ENCODE measurements at regions not wholly inside any gene's neighbourhood (a gene's known extent, or its start where the extent isn't known, plus 50 kb on each side); places are given as distances from the start of the nearest gene placed in this dataset.
"Not testable (repeated sequence)": the region's sequence is repeated elsewhere in the genome, so short reads cannot be mapped to it uniquely, and the experiment has no call there.

DNA sequence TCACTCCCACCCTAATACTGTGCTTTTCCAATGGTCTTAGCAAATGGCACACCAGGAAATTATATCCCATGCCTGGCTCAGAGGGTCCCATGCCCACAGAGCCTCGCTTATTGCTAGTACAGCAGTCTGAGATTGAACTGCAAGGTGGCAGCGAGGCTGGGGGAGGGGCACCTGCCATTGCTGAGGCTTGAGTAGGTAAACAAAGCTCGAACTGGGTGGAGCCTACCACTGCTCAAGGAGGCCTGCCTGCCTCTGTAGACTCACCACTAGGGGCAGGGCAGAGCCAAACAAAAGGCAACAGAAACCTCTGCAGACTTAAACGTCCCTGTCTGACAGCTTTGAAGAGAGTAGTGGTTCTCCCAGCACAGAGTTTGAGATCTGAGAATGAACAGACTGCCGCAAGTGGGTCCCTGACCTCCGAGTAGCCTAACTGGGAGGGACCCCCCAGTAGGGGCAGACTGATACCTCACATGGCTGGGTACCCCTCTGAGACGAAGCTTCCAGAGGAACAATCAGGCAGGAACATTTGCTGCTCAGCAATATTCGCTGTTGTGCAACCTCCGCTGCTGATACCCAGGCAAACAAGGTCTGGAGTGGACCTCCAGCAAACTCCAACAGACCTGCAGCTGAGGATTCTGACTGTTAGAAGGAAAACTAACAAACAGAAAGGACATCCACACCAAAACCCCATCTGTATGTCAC lies 150.7 kb upstream of the FOXA2 start:
- H3K4me1 ChIP-seq (ENCODE audit: control insufficient read depth, insufficient read depth, low read length); H3K27ac ChIP-seq (ENCODE audit: low read length); H3K9me3 ChIP-seq (ENCODE audit: control insufficient read depth, low read depth, low read length); DNase-seq; H3K36me3 ChIP-seq (ENCODE audit: control insufficient read depth, insufficient read depth, low read length); H3K27me3 ChIP-seq (ENCODE audit: control insufficient read depth, insufficient read depth, low read length); H3K4me3 ChIP-seq (ENCODE audit: low read length): not testable (repeated sequence)
- no CpG with 5 or more reads among the region's 9 CpGs for whole genome bisulfite sequencing (ENCODE audit: insufficient coverage, low lambda C conversion rate)

DNA sequence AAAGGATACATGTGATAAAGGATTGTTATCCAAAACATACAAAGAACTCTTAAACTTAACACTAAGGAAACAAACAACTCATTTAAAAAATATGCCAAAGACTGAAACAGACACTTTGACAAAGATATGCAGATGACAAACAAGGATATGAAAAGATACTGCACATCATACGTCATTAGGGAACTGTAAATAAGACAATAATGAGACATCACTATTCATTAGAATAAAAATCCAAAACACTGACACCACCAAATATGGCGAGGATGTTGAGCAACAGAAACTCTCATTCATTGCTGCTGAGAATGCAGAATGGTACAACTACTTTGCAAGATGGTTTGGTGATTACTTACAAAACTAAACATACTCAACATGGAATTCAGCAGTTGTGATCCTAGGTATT lies 156.5 kb upstream of the FOXA2 start:
- Histone ChIP-seq H3K36me3 (ENCODE audit: control insufficient read depth, insufficient read depth, low read length) (no peaks in the 10 kb centered on the region), H3K27ac (ENCODE audit: low read length) (no peak overlapping the region), H3K9me3 (ENCODE audit: control insufficient read depth, low read depth, low read length) (no peaks in the 10 kb centered on the region), H3K4me1 (ENCODE audit: control insufficient read depth, insufficient read depth, low read length) (no peaks in the 10 kb centered on the region), H3K27me3 (ENCODE audit: control insufficient read depth, insufficient read depth, low read length) (no peaks in the 10 kb centered on the region), H3K4me3 (ENCODE audit: low read length) (no peak overlapping the region)
- WGBS (ENCODE audit: insufficient coverage, low lambda C conversion rate): no CpG with 5 or more reads among the region's 2 CpGs
- DNase-seq: no peak

DNA sequence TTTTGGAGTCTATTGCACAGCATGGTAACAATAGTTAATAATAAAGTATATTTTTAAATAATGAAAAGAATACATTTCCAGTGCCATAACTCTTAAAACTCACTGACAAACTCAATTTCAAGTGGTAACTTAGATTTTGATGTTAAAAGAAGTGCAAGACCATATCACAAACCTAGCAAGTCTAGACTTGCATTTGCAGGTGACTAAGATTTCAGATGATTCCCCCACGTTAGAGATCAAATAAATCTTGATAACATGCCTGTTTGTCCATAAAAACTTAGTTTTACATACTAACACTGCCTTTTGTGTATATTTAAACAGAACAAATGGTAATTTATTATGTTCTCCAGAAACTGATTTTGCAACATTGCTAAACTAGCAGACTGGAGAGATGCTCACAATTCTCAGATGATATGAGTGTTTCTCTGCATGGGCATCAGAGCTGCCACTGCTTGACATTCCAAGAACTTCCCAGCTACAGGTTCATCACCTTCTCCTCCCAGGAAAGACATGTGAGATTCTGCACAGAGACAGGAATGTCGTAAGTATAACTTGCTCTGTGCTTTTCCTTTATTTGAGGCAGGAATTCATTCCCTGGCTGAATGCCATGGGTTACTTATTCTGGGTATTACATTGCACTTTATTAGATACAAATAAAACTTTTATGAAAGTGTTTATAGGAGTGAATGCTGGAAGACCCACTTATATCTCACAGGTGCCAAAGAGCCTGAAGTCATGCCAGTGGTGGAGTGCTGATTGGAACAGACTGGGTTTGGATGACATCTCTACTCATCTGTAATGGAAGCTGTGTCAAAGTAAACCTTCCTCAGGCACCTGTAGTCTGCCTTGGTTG lies 160.2 kb upstream of the FOXA2 start:
- WGBS (ENCODE audit: insufficient coverage, low lambda C conversion rate): no CpG with 5 or more reads among the region's 2 CpGs

DNA sequence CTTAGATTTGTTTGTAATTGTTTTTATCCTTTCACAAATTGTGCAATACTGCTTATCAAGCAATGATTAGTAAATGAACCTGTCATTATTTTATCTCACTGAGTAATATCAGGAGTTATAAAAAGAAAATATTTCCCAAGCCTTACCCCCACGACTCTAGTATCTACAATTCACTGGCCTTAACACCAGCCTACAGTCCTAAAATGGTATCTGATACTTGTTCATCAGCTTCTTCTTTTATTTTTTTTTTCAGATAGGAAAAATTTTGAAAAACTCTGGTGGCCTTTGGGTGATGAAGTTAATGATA lies 160.8 kb upstream of the FOXA2 start:
- Histone ChIP-seq H3K4me1 (ENCODE audit: control insufficient read depth, insufficient read depth, low read length) (no peaks in the 10 kb centered on the region), H3K4me3 (ENCODE audit: low read length) (no peak overlapping the region), H3K36me3 (ENCODE audit: control insufficient read depth, insufficient read depth, low read length) (no peaks in the 10 kb centered on the region), H3K27me3 (ENCODE audit: control insufficient read depth, insufficient read depth, low read length) (no peaks in the 10 kb centered on the region), H3K9me3 (ENCODE audit: control insufficient read depth, low read depth, low read length) (no peaks in the 10 kb centered on the region), H3K27ac (ENCODE audit: low read length) (no peak overlapping the region)
- DNase-seq: no peak
- WGBS (ENCODE audit: insufficient coverage, low lambda C conversion rate): no CpG with 5 or more reads among the region's 1 CpG

More for the DNA sequence above, 160.2 kb upstream of the FOXA2 start:
- Histone ChIP-seq H3K9me3 (ENCODE audit: control insufficient read depth, low read depth, low read length) (no peaks in the 10 kb centered on the region), H3K36me3 (ENCODE audit: control insufficient read depth, insufficient read depth, low read length) (no peaks in the 10 kb centered on the region), H3K4me1 (ENCODE audit: control insufficient read depth, insufficient read depth, low read length) (no peaks in the 10 kb centered on the region), H3K4me3 (ENCODE audit: low read length) (no peak overlapping the region), H3K27ac (ENCODE audit: low read length) (no peak overlapping the region), H3K27me3 (ENCODE audit: control insufficient read depth, insufficient read depth, low read length) (no peaks in the 10 kb centered on the region)
- DNase-seq: no peak

DNA sequence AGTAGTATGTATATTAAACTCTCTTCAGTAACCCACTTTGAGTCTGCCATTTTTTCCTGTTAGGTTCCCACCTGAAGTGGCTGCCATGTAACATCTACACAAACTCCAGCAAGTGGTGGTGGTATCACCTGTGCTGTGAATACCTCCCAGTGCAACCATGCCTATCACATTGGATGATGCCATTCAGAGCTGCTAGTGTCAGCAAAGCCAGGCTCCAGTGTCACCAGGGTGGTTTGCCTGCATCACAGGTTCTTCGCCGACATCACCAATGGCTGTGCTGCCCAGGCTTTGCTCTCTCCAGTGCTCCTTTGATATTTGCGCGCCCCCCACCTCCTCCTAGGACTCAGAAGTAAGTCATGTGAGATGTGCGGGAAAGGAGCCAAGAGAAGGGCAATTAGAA lies 162.6 kb upstream of the FOXA2 start:
- H3K9me3 ChIP-seq (ENCODE audit: control insufficient read depth, low read depth, low read length): no peaks in the 10 kb centered on the region
- H3K4me1 ChIP-seq (ENCODE audit: control insufficient read depth, insufficient read depth, low read length): no peaks in the 10 kb centered on the region
- no peaks in the 10 kb centered on the region for H3K27me3 ChIP-seq (ENCODE audit: control insufficient read depth, insufficient read depth, low read length)
- H3K27ac ChIP-seq (ENCODE audit: low read length): no peak overlapping the region
- H3K4me3 ChIP-seq (ENCODE audit: low read length): no peak overlapping the region
- DNase-seq: no peak
- H3K36me3 ChIP-seq (ENCODE audit: control insufficient read depth, insufficient read depth, low read length): no peaks in the 10 kb centered on the region
- WGBS (ENCODE audit: insufficient coverage, low lambda C conversion rate): no CpG with 5 or more reads among the region's 5 CpGs

DNA sequence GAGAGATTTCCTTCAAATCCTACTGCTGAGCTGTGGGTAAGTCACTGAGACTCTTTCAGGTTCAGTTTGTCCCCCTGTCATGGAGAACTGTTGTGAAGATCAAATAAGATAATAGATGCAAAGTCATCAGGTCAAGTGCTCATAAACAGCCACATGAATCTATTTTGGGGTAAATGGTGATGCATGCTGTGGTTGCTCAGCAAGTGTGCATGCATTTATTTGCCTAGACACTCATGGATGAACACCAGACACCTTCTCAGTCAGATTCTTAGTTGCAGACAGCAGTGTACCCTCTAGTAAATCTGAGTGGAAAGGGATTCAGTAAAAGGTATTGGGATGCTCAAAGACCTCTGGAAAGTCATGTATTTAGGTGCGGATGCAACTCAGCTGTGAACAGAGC lies 168.0 kb upstream of the FOXA2 start:
- no peak for DNase-seq
- no CpG with 5 or more reads among the region's 1 CpG for WGBS (ENCODE audit: insufficient coverage, low lambda C conversion rate)
- no peaks in the 10 kb centered on the region for H3K4me1 ChIP-seq (ENCODE audit: control insufficient read depth, insufficient read depth, low read length)
- no peak overlapping the region for H3K4me3 ChIP-seq (ENCODE audit: low read length)
- H3K36me3 ChIP-seq (ENCODE audit: control insufficient read depth, insufficient read depth, low read length): no peaks in the 10 kb centered on the region
- no peaks in the 10 kb centered on the region for H3K27me3 ChIP-seq (ENCODE audit: control insufficient read depth, insufficient read depth, low read length)
- H3K9me3 ChIP-seq (ENCODE audit: control insufficient read depth, low read depth, low read length): no peaks in the 10 kb centered on the region
- H3K27ac ChIP-seq (ENCODE audit: low read length): no peak overlapping the region

DNA sequence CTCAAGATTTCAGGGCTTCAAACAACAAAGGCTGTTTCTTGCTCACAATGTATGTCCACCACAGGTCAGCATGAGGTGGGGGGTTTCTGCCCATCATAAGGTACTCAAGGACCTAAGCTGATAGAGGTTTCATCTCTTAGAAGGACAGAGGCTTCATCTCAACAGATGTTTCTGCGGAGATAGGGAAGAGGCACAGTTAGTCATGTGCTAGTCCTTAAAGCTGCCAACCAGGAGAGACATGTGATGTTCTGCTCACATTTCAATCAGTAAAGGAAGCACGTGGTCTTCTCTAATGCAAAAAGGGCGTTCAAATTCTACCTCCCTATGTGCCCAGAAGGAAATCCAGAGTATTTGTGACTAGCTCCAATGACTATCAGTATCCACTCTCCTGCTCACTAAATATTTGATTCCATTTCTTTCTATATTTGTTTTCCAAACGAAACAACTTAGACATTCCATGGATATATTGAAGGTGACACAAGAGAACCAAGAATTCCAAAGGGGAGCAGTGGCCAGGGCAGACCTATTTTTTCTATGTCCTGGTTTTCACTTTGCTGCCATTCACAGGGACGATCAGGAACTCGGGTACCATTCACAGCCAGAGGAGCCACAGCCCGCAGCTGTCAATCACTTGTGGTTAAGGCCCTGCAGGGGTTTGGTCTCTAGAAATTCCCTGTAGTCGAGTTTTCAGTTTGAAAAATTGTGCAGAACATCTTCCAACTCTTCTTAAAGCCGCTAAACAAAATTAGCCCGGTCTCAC lies 173.2 kb upstream of the FOXA2 start:
- Histone ChIP-seq H3K4me1 (ENCODE audit: control insufficient read depth, insufficient read depth, low read length) (no peaks in the 10 kb centered on the region), H3K27me3 (ENCODE audit: control insufficient read depth, insufficient read depth, low read length) (no peaks in the 10 kb centered on the region), H3K27ac (ENCODE audit: low read length) (no peak overlapping the region), H3K36me3 (ENCODE audit: control insufficient read depth, insufficient read depth, low read length) (no peaks in the 10 kb centered on the region), H3K4me3 (ENCODE audit: low read length) (no peak overlapping the region), H3K9me3 (ENCODE audit: control insufficient read depth, low read depth, low read length) (no peaks in the 10 kb centered on the region)
- WGBS (ENCODE audit: insufficient coverage, low lambda C conversion rate): 83% methylated on average over 2 of the region's 10 CpGs
- DNase-seq: no peak

DNA sequence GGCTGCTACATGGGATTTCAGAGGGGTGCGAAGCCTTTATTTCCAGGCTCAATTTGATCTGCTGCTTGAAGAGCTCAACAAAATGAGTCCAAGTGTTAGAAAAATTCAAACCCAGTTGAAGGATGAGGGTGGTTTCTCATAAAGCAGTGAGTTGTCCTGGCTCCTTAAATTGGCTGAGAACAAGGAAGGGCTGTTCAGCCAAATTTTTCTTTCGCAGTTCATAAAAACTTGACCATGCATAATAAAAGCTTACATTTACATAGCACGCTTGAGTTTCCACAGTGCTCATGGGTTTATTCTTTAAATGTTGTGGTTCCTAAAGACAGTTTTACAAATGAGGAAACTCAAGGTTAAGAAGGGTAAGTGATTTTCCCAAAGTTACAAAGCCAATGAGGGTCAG lies 174.4 kb upstream of the FOXA2 start:
- no peak overlapping the region for H3K27ac ChIP-seq (ENCODE audit: low read length)
- no peak for DNase-seq
- H3K9me3 ChIP-seq (ENCODE audit: control insufficient read depth, low read depth, low read length): no peaks in the 10 kb centered on the region
- H3K27me3 ChIP-seq (ENCODE audit: control insufficient read depth, insufficient read depth, low read length): no peaks in the 10 kb centered on the region
- no CpG with 5 or more reads among the region's 3 CpGs for WGBS (ENCODE audit: insufficient coverage, low lambda C conversion rate)
- H3K4me1 ChIP-seq (ENCODE audit: control insufficient read depth, insufficient read depth, low read length): no peaks in the 10 kb centered on the region
- H3K36me3 ChIP-seq (ENCODE audit: control insufficient read depth, insufficient read depth, low read length): no peaks in the 10 kb centered on the region
- no peak overlapping the region for H3K4me3 ChIP-seq (ENCODE audit: low read length)

DNA sequence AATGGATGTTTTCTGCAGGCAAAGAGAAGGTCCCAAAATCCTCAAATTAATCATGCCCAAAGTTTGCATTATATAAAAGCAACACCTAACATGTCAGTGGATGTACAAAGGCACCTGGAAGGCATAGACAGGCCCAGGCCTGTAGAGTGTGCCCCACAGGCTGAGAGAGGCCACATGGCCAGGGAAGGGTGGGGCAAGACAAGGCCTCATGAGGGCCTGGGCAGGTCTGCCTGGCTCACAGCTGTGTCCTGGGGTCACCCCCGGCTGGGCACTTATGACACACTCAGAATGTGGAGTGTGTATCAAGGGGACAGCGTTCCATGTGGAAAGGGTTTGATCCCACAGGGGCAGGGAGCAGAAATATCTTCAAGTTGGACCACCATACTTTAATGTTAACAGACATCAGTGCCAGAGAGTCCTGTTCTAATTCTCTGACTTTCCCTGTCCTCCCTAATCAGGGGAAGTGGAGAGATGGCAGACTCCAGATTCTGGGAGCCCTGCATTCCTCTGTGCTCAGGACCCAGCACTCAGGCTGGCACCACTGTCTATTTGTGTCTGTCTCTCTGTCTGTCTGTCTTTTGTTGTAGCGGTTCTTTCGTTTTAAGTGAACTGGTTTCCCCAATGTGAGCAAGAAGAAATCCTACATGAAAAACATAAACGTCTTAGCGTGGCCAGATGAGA lies 178.3 kb upstream of the FOXA2 start:
- DNase-seq: no peak
- no peak overlapping the region for H3K4me3 ChIP-seq (ENCODE audit: low read length)
- 80% methylated on average over 1 of the region's 6 CpGs for WGBS (ENCODE audit: insufficient coverage, low lambda C conversion rate)
- no peak overlapping the region for H3K27ac ChIP-seq (ENCODE audit: low read length)
- no peaks in the 10 kb centered on the region for H3K4me1 ChIP-seq (ENCODE audit: control insufficient read depth, insufficient read depth, low read length)
- no peaks in the 10 kb centered on the region for H3K36me3 ChIP-seq (ENCODE audit: control insufficient read depth, insufficient read depth, low read length)
- H3K27me3 ChIP-seq (ENCODE audit: control insufficient read depth, insufficient read depth, low read length): peaks cover 4% of the 10 kb centered on the region
- H3K9me3 ChIP-seq (ENCODE audit: control insufficient read depth, low read depth, low read length): no peaks in the 10 kb centered on the region

DNA sequence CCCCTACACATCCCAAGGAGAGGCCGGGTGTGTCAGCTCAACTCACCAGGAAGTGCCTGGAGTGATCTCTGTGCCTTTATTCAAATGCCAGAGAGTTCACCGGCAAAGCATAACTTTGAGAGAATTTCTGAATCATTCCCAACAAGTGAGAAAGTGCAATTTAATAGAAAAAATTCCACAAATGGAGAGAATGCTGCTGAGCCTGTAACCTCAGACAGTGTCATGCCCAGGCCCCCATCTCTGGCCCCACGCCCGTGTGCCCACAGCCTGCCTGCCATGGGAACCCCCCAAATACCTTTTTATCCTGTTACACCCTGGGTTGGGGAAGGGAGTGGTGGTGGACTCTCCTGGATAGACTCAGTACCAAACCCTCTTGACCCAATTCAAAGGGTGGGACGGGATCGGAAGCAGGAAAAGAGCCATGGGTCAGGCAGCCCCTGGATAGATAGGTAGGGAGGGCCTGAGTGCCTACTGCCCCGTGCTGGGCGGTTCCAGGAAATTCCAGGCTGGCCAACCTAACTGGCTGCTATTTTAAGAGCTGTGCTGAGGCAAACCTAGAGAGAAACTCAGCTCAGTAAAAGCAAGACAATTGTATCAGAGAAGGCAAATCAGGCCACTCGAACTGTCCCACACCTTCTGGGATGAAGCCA lies 179.0 kb upstream of the FOXA2 start:
- 20% methylated on average over 1 of the region's 9 CpGs for WGBS (ENCODE audit: insufficient coverage, low lambda C conversion rate)
- Histone ChIP-seq H3K4me3 (ENCODE audit: low read length) (no peak overlapping the region), H3K4me1 (ENCODE audit: control insufficient read depth, insufficient read depth, low read length) (no peaks in the 10 kb centered on the region), H3K36me3 (ENCODE audit: control insufficient read depth, insufficient read depth, low read length) (no peaks in the 10 kb centered on the region), H3K27ac (ENCODE audit: low read length) (no peak overlapping the region), H3K27me3 (ENCODE audit: control insufficient read depth, insufficient read depth, low read length) (peaks cover 4% of the 10 kb centered on the region), H3K9me3 (ENCODE audit: control insufficient read depth, low read depth, low read length) (no peaks in the 10 kb centered on the region)
- DNase-seq: no peak
